Islet of Langerhans (tissue), 1 donor: ENCODE measurements at regions not wholly inside any gene's neighbourhood (a gene's known extent, or its start where the extent isn't known, plus 50 kb on each side); places are given as distances from the start of the nearest gene placed in this dataset.

ENCODE experiments used
- FAIRE-seq: peaks from one replicate; lab custom pipeline; 2011; peaks lifted over from hg19 to GRCh38; lab: Jason Lieb, UNC

DNA sequence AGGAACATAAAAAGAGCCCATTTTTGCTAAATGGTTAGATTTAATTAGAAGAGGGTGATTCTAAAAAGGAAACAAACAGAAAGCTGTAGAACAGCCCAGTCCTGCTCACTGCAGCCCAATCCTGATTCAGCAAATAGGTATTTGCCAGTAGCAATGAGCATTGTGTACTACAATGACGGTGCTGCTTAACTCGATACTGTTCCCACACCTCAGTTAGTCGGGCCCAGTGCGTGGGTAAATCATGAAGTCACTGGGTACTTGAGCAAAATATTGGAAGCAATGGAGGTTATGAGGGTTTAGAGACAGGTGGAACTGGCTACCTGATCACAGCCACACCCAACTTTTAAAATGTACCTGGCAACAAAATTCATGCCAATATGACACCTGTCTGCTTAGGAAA, 101.5 kb upstream of the ADGRL2 start:
- FAIRE-seq, result no peak

GRCh38 chr1:81695741-81696140, 105.0 kb upstream of the ADGRL2 start:
- no peak for FAIRE-seq

- FAIRE-seq, result no peak
Observed at GRCh38 chr1:81693316-81693715, 107.4 kb upstream of the ADGRL2 start.

DNA sequence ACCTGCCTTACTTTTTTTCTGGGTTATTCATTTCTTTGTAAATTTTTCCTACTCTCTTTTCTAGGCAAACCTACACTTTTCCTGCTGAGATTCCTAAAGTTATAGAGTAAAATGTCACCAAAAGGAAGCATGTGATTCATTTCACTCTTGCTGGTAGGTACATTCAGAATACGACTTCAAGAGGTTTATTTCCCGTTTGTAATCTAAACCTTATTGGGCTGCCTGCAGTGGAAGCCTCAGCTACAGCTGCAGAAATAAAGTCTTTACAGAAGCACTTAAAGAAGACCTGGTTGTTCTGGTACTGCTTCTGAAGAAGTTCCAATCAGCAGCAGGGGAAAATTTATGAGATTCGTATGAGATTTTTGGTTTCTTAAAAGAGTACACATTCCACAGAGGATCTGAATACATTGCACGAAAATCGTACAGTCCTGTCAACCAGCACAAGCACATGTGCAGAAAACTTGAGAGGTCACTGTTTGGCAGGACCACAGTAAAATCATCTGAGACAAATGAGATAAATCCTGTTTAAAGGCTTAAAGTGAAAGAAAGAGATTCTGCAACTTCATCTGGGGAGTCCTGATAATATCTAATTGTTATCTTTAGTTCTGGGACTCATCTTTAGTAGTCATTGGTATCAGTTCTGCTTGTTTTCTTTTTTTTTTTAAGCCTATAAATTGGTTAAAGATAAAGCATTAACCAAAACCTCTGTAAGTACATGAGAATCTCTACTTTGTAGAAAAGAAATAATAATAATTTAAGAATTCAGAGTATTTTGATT, 109.9 kb upstream of the ADGRL2 start:
- no peak for FAIRE-seq

GRCh38 chr1:81689531-81689941, 111.2 kb upstream of the ADGRL2 start:
- no peak for FAIRE-seq

GRCh38 chr1:81682490-81682889, 118.2 kb upstream of the ADGRL2 start:
- no peak for FAIRE-seq

DNA sequence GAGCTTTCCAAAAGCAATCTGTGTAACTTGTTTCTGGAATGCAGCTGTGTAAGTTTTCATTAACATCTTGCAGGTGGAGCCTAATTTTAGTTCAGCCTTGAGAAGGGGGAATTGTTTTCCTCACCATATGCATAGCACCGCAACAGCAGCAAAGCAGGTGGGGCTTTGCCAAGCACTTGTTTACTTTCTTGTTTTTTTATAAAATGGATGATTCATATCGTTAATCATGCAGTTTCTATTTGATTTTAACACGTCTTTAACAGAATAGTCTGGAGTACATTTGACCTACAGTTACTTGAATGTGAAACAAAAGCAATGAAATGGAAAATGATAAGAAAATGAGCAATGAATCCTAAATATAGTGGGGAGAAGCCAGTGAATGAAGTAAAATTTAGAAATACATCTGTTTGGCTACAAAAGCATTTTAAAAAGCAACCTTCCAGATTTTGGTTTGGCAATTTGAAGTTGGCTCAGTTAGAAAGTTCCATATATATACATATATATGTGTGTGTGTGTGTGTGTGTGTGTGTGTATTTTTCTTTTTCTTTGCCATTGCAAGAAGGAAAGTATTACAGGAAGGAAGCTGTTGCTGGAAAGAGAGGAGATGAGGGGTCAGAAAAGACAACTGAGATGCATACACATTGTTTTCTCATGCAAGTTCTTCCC, 119.0 kb upstream of the ADGRL2 start:
- peak; percentile 90 for FAIRE-seq

GRCh38 chr1:81681114-81681513, 119.6 kb upstream of the ADGRL2 start:
- no peak for FAIRE-seq

- FAIRE-seq, result no peak
Observed at GRCh38 chr1:81679942-81680341, 120.8 kb upstream of the ADGRL2 start.

DNA sequence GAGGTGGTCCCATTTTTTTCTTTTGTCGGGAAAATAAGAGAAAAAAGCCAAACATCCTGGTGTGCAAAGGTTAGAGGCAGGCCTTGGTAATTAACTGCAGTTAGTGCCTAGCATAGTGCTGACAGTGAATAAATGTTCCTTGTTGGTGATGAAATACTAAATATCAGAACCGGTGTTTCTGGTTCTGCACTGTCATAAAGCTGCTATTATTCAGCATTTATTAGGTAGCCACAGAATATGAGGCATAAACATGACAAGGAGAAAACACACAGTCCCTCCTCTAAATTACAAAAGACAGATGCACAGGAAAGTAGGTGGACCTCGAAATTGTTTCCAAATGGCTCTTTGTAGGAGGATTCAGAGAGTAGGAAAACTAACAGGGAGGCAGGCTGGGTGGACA, 122.0 kb upstream of the ADGRL2 start:
- no peak for FAIRE-seq

GRCh38 chr1:81672766-81673165, 128.0 kb upstream of the ADGRL2 start:
- FAIRE-seq, result no peak

DNA sequence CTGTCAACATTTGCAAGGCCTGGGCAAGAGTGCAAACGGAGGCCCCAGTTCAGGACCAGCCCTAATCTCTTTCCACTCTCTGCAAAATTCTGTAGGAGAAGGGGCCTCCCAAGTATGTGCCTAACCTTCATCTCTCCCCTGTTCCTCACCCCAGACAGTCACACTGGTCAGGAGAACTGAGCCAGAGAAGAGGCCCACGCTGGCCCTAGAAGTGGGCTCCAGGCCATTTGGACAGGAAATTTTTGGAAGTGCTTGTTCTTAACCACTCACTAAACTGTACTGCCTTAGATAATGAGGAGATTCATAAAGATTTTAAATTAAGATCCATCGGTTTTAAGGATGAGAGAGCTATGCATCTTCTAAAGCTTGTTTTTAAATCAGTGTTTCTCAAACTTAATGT, 129.7 kb upstream of the ADGRL2 start:
- FAIRE-seq, result no peak

GRCh38 chr1:81670286-81670685, 130.4 kb upstream of the ADGRL2 start:
- peak; percentile 83 for FAIRE-seq

GRCh38 chr1:81666586-81666985, 134.1 kb upstream of the ADGRL2 start:
- FAIRE-seq, result no peak

GRCh38 chr1:81664341-81664740, 136.4 kb upstream of the ADGRL2 start:
- no peak for FAIRE-seq

DNA sequence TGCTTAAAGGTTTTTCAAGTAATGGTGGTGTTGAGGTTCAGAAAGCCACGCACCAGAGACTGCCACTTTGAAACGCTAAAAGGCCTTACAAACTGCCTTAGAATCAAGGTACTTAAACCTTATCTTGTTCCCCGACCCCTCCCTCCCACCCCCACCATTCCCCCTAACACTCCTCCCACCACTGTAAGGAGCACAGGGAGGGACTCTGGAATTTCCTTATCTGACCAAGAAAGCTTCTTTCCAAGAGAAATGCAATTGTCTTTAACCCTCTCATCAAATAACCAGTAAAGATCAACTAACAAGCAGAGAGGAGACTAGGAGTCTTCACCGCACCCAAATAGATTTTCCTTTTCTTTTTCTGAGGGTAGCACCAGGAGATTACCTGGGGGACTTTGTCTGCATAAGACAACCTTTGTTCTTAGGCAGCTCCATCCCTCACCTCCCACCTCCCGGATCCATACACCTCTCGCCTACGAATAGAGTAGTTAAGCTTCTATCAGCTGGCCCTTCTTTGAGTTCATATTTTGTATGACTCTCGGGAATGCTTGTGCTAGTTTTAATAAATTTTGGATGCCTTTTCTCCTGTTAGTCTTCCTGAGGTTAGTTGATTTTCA, 137.7 kb upstream of the ADGRL2 start:
- FAIRE-seq, result no peak

DNA sequence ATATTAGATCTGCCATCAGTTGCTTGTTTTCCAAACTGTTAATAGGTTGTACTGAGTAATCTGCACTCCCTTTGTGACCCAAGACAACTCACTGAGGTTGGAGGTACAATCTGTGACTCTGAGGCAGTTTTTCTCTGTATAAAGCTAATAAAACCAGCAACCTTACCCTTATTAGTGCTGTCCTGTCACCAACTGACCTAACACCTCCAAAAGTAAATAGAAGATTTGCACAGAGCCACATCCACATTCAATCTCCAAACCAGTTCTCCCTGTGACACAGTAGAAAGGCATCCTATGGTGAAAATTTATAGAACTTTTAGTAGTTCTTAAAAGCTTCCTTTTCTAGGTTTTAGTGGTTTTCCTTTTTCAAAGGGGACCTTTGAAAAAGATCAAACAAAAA, 140.4 kb upstream of the ADGRL2 start:
- no peak for FAIRE-seq

- FAIRE-seq, result no peak
Observed at GRCh38 chr1:81654657-81655056, 146.1 kb upstream of the ADGRL2 start.

DNA sequence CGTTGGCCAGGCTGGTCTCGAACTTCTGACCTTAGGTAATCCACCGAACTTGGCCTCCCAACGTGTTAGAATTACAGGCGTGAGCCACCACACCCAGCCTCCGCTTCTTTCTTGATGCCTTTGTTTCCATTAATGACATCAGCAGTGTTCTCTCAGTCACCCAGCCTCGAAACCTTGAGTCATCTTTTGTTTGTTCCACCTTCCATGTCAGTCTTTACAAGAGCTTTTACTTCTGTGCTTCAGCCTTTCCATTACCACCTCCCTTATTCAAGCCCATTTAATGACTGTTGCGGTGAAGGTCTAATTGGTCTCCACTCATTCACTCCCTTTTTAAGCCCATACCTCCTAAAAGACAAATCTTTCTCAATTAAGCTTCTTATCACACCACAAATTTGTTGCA, 146.6 kb upstream of the ADGRL2 start:
- FAIRE-seq, result no peak

- FAIRE-seq, result no peak
Observed at GRCh38 chr1:81650776-81651175, 150.0 kb upstream of the ADGRL2 start.

DNA sequence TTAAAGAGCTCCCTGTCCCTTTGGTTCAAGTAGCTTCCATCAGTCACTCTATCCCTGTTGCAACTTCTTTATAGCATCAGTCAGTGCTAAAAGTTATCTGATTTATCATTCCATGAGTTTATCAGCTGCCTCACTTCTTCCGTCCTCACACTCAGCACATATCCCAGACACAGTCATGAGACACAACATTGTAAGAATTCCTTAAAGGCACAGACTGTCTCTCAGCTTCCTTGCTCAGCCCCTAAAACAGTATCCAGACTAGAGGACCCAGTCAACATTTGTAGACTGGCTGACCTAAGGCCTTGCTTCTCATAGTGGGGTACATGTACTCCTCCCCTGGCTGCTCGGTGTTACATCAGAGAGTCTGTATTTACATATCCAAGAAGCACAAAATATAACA, 164.9 kb upstream of the ADGRL2 start:
- no peak for FAIRE-seq

- no peak for FAIRE-seq
Observed at GRCh38 chr1:81634294-81634693, 166.4 kb upstream of the ADGRL2 start.

- no peak for FAIRE-seq
Observed at GRCh38 chr1:81619156-81619555, 181.6 kb upstream of the ADGRL2 start.

- FAIRE-seq, result no peak
Observed at GRCh38 chr1:81618376-81618775, 182.4 kb upstream of the ADGRL2 start.
